Heart left ventricle (tissue), 13 donors: ENCODE measurements at regions not wholly inside any gene's neighbourhood (a gene's known extent, or its start where the extent isn't known, plus 50 kb on each side); places are given as distances from the start of the nearest gene placed in this dataset.

ENCODE experiments used
- CTCF ChIP-seq, 12 donors: fragments of 200-600 bp; sonication (generic) in 4 of 12; IDR thresholded peaks; one replicate each; pipeline versions ENCODE4 v1.5.0 to v1.8.0; 2018 to 2022; ENCODE audit warnings: antibody characterized with exemption in 12 of 12, mild to moderate bottlenecking in 5 of 12
- POLR2A ChIP-seq, 2 donors: fragments of 450-650 bp; IDR thresholded peaks; one replicate each; pipeline ENCODE4 v1.6.1; 2017; ENCODE audit warnings: antibody characterized with exemption in 2 of 2, mild to moderate bottlenecking in 2 of 2, moderate library complexity in 2 of 2
- donor health status: ischemic (EF 13 %, LVEDD 7.1; RV severe dilation, severe dysfunction).
- donor health status: DM: no; HTN: yes; CAD: no.
- donor health status: DM: no; HTN: no; CAD: no.
- donor health status: ischemic (EF 25% LVEDD 6.9; RV normal size, moderate dysfunction).
- donor health status: ischemic (EF 25% LVEDD 5.7; RV mildly dilated, moderate dysfunction).
- donor health status: ischemic (EF 35%, LVEDD 5.7; RV mildly dilated, moderate dysfunction).
- donor health status: nonischemic (EF 11% LVEDD 7.7; RV severe dilation, severe dysfunction).
- donor health status: DM: yes; HTN: yes; CAD: no.
- donor health status: PGD.
- donor health status: ischemic (EF 29% LVEDD 5.4; RV normal size, mild dysfunction).
- donor health status: nonischemic (EF 23%, LVEDD 6.1; RV moderate dilation, normal function).

- TF ChIP-seq CTCF (IDR thresholded peaks at IDR 0.05): no peak
- no peak for TF ChIP-seq POLR2A (IDR thresholded peaks at IDR 0.05)
Observed at GRCh38 chr1:209428241-209428921, 155.1 kb upstream of the CAMK1G start.
